Type B pancreatic cell (in vitro differentiated cells): ENCODE measurements at regions not wholly inside any gene's neighbourhood (a gene's known extent, or its start where the extent isn't known, plus 50 kb on each side); places are given as distances from the start of the nearest gene placed in this dataset.
A peak's percentile ranks its signal among the peaks of the same experiment; 100 is the strongest.

Experiments used
- DNase-seq: peaks from one replicate; pipeline ENCODE4 v3.0.0; 2021; ENCODE audit warnings: mixed read lengths; ENCODE audit not compliant: unreplicated experiment; ENCODE audit errors: extremely low spot score
- H3K27ac Mint-ChIP-seq: 2 replicates; pipeline ENCODE4 v1.8.0; 2021; ENCODE audit warnings: mild to moderate bottlenecking, mixed read lengths
- H3K27me3 Mint-ChIP-seq: 2 replicates; pipeline ENCODE4 v1.8.0; 2021; ENCODE audit warnings: mixed read lengths
- H3K36me3 Mint-ChIP-seq: 2 replicates; pipeline ENCODE4 v1.8.0; 2021; ENCODE audit warnings: mixed read lengths
- H3K4me1 Mint-ChIP-seq: one replicate; pipeline ENCODE4 v1.8.0; 2021; ENCODE audit warnings: mixed read lengths; ENCODE audit not compliant: unreplicated experiment
- H3K4me3 Mint-ChIP-seq: 2 replicates; pipeline ENCODE4 v1.8.0; 2021; ENCODE audit warnings: mild to moderate bottlenecking, mixed read lengths
- H3K9me3 Mint-ChIP-seq: 2 replicates; pipeline ENCODE4 v1.8.0; 2021; ENCODE audit warnings: mixed read lengths
- TF ChIP-seq, protein P1 (sequence below): fragments of 200-600 bp; sonication (generic); conservative IDR thresholded peaks from 2 replicates; pipeline ENCODE4 v1.5.0; 2021; ENCODE audit warnings: antibody characterized with exemption, mild to moderate bottlenecking

DNA sequence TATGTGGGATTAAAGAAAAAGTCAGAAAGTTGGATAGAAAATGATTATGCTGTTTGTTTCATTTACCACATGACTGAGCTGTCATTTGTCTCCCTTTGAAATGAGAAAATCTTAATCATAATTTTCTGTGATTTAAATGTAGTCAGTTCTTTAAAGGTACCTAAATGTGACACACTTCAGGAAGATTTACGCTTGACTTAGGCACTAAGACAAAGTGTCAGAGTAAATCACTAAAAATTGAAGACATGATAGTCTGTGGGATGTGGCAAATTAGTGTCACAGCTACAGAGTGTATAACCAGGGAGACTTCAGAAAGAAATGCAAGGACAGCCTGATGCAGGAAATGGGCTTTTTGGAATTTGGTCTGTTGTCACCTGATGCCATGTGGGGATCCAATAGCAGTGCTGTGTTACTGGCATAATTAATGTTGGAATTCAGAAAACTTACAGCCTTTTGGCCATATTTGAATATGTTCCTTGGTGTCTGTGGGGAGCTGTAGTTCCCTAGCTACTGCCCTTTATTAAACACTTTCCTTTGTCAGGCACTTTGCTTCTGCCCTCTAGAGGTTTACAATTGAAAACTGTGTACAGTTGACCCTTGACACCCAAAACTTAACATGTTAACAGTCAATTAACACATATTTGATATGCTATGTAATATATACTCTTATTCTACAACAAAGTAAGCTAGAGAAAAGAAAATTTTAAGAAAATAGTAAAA is 493.8 kb downstream of the UTRN start:
- Mint-ChIP-seq H3K9me3 (no peaks in the 10 kb centered on the region), H3K27ac (no peak overlapping the region), H3K4me1 (no peaks in the 10 kb centered on the region), H3K4me3 (no peak overlapping the region), H3K27me3 (no peaks in the 10 kb centered on the region), H3K36me3 (peaks cover 13% of the 10 kb centered on the region)
- DNase-seq: no peak
- TF ChIP-seq, protein P1, sequence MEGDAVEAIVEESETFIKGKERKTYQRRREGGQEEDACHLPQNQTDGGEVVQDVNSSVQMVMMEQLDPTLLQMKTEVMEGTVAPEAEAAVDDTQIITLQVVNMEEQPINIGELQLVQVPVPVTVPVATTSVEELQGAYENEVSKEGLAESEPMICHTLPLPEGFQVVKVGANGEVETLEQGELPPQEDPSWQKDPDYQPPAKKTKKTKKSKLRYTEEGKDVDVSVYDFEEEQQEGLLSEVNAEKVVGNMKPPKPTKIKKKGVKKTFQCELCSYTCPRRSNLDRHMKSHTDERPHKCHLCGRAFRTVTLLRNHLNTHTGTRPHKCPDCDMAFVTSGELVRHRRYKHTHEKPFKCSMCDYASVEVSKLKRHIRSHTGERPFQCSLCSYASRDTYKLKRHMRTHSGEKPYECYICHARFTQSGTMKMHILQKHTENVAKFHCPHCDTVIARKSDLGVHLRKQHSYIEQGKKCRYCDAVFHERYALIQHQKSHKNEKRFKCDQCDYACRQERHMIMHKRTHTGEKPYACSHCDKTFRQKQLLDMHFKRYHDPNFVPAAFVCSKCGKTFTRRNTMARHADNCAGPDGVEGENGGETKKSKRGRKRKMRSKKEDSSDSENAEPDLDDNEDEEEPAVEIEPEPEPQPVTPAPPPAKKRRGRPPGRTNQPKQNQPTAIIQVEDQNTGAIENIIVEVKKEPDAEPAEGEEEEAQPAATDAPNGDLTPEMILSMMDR: peak; percentile 39

DNA sequence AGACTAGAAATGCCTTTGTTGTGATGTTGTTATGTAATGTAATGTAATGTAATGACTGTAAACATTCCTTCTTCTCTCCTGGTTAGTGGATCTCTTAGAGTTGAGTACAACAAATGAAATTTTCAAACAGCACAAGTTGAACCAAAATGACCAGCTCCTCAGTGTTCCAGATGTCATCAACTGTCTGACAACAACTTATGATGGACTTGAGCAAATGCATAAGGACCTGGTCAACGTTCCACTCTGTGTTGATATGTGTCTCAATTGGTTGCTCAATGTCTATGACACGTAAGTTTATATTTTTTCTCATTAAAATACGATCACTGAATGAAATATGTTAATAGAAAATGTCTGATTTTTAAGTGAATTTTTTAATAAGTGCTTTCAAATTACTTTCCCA is 496.7 kb downstream of the UTRN start:
- H3K9me3 Mint-ChIP-seq: no peaks in the 10 kb centered on the region
- no peaks in the 10 kb centered on the region for H3K4me1 Mint-ChIP-seq

DNA sequence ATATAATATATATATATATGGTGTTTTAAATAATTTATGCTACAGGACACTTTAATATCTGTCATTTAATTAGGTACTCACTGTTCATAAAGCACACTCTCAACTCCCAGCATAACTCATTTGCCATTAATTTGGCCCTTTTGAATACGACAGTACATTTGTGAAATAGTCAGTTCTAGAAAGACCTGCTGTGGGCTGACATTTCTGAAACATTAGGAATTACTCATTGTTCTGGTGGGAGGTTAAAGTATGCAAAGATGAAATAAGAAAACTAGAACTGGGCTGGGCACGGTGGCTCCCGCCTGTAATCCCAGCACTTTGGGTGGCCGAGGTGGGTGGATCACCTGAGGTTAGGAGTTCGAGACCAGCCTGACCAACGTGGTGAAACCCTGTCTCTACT is 497.5 kb downstream of the UTRN start:
- no peak for DNase-seq
- H3K4me1 Mint-ChIP-seq: no peaks in the 10 kb centered on the region
- H3K4me3 Mint-ChIP-seq: no peak overlapping the region
- no peak overlapping the region for H3K27ac Mint-ChIP-seq
- TF ChIP-seq, protein P1: no peak
- peaks cover 15% of the 10 kb centered on the region for H3K36me3 Mint-ChIP-seq
- H3K27me3 Mint-ChIP-seq: no peaks in the 10 kb centered on the region
- no peaks in the 10 kb centered on the region for H3K9me3 Mint-ChIP-seq

More for the DNA sequence above, 496.7 kb downstream of the UTRN start:
- Mint-ChIP-seq H3K27me3 (no peaks in the 10 kb centered on the region), H3K4me3 (no peak overlapping the region), H3K27ac (no peak overlapping the region), H3K36me3 (peaks cover 15% of the 10 kb centered on the region)
- no peak for DNase-seq
- TF ChIP-seq, protein P1: no peak

DNA sequence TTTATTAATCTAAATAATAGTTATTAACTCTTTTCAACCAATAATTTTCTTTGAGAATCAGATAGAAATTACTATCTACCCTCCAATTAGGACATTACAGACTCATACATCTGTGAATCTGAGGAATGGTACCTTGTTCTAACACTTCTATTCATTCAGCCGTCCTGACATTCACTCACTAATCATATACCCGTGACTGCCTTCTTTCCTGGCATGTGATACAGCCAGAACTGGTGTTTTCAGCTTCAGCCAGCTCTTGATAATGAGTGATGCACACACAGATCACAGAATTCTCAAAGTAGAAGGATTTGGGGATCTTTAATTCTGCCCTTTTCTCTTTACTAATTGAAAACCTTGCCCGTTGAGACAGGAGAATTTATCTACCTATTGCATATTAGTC is 499.9 kb downstream of the UTRN start:
- Mint-ChIP-seq H3K27me3 (no peaks in the 10 kb centered on the region), H3K4me1 (no peaks in the 10 kb centered on the region), H3K9me3 (no peaks in the 10 kb centered on the region), H3K27ac (no peak overlapping the region), H3K36me3 (peaks cover 11% of the 10 kb centered on the region), H3K4me3 (no peak overlapping the region)
- no peak for DNase-seq
- TF ChIP-seq, protein P1: no peak

DNA sequence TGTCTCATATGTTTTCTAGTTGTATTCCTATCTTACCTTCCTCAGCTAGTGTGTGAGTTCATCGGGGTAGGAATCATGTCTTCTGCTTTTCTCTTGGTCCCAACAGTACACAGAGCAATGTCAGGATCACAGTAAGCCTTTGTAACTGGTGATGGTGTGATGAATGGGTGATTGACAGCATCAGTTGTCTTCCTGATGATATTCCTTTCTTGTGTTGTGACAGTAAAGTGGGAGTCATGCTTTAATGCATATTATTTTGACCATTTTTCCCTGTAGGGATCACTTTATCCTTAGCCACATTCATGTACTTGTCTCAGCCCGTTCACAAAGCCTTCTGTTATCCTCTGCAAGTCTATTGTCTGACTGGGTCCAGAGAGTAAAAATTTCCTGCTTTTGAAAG is 501.7 kb downstream of the UTRN start:
- Mint-ChIP-seq H3K4me1 (no peaks in the 10 kb centered on the region), H3K9me3 (no peaks in the 10 kb centered on the region), H3K4me3 (no peak overlapping the region), H3K27me3 (no peaks in the 10 kb centered on the region), H3K27ac (no peak overlapping the region), H3K36me3 (peaks cover 12% of the 10 kb centered on the region)
- TF ChIP-seq, protein P1: no peak
- DNase-seq: no peak
